AG09319 (cell line): ENCODE measurements at regions not wholly inside any gene's neighbourhood (a gene's known extent, or its start where the extent isn't known, plus 50 kb on each side); places are given as distances from the start of the nearest gene placed in this dataset.
"Not testable (repeated sequence)": the region's sequence is repeated elsewhere in the genome, so short reads cannot be mapped to it uniquely, and the experiment has no call there.

Source experiments
- DNase-seq: peaks from one replicate; pipeline ENCODE4 v3.0.0-alpha.2; 2010; ENCODE audit warnings: low read depth; ENCODE audit errors: extremely low read depth
- TF ChIP-seq, protein P1 (sequence below): IDR thresholded peaks from 2 replicates; pipeline ENCODE4 v1.5.1; 2011; ENCODE audit warnings: low read depth, mild to moderate bottlenecking, inconsistent platforms, low read length, moderate library complexity

DNA sequence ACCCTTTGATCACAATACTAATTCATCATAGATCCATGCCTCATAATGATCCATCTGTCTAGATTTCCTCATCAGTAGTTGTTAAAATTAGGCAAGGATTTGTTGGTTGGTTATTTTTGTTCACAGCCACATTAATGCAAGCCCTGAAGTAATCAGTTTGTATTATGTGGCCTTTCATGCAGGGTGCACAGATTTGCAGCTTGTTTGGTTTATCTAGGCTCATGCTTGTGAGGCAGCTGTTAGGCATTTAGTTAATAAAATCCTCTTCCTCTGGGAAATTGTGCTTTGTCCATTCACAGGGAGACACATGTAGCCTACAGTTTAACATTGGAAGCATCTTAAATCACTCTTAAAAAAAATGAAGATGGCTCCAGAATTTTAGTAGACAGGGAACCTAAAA lies 162.8 kb upstream of the ZNF385D start:
- TF ChIP-seq, protein P1, sequence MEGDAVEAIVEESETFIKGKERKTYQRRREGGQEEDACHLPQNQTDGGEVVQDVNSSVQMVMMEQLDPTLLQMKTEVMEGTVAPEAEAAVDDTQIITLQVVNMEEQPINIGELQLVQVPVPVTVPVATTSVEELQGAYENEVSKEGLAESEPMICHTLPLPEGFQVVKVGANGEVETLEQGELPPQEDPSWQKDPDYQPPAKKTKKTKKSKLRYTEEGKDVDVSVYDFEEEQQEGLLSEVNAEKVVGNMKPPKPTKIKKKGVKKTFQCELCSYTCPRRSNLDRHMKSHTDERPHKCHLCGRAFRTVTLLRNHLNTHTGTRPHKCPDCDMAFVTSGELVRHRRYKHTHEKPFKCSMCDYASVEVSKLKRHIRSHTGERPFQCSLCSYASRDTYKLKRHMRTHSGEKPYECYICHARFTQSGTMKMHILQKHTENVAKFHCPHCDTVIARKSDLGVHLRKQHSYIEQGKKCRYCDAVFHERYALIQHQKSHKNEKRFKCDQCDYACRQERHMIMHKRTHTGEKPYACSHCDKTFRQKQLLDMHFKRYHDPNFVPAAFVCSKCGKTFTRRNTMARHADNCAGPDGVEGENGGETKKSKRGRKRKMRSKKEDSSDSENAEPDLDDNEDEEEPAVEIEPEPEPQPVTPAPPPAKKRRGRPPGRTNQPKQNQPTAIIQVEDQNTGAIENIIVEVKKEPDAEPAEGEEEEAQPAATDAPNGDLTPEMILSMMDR, result no peak
- DNase-seq, result peak; percentile 10

DNA sequence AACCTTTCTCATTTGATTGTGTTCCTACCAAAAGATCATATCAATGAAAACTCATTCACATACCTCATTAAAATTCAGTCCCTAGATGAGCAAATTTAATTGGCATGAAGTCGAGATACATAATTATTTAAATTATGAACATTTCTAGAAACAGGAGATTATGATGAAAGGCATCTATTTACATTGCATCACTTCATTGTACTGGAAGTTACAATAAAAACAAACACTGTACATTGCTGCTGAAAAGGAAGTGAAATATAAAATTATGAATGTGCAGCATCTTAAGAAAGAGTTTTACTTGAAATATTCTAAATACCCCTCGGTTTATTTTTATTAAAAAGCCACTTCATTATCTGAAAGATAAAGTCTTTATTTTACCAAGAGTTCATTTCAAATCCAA lies 163.4 kb upstream of the ZNF385D start:
- no peak for DNase-seq
- TF ChIP-seq, protein P1, result no peak

DNA sequence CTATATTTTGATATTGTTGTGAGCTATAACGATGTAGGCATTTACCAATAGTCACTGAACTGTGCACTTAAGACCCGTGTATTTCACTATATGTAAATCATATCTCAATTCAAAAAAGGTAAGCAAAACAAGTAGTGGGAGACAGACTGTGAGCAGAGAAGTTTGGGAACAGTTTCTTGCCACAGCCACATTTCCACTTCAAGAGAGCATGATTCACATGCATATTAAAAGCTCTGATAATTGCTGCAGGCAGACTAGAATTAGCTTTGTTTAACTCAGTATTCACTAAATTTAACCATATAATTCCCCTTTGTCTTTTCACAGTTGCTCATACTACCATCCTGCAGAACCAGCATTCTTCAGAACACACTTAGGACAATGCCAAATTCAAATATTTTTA lies 168.4 kb upstream of the ZNF385D start:
- TF ChIP-seq, protein P1, result no peak
- no peak for DNase-seq

DNA sequence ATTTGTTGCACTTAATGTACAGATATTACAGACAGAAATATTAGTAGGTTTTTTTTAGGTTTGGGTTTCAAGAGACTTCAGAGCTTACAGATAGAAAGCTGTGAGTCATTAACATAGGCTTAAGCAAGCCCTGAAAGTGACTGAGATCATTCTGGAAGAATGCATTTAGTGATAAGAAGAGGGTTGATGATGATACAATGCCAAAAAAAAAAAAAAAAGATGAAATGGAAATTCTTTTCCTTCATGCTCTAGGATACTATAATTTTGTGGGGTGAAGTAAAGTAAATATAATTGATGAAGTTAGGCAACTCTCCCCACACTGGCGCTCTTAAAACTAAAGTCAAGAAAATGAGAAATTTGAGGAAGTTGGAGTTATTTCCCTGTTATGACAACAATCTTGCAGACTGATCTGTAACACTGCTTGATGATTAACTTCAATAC lies 169.4 kb upstream of the ZNF385D start:
- DNase-seq, result peak; percentile 60
- TF ChIP-seq, protein P1, result no peak

DNA sequence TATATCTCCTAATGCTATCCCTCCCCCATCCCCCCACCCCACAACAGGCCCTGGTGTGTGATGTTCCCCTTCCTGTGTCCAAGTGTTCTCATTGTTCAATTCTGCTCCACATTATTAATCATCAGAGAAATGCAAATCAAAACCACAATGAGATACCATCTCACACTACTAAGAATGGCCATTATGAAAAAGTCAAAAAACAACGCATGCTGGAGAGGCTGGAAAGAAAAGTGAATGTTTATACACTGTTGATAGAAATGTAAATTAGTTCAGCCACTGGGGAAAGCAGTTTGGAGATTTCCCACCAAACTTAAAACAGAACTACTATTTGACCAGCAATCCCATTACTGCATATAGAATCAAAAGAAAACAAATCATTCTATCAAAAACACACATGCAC lies 172.1 kb upstream of the ZNF385D start:
- not testable (repeated sequence) for DNase-seq

DNA sequence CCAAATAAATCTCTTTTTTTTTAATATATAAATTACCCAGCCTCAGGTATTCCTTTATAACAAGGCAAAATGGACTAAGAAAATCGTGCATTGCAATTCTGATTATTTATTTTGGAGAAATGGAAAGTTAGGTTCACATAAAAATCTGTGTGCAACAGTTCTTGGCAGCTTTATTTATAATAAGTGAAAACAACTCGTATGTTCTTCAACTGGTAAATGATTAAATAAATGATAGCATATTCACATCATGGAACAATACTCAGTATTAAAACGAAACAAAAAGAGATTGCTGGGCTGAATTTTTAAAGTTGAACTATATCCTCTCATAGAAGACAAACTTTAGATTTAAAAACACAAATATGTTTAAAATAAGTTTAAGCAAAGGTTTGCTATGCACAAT lies 176.3 kb upstream of the ZNF385D start:
- no peak for DNase-seq
- TF ChIP-seq, protein P1, result no peak

DNA sequence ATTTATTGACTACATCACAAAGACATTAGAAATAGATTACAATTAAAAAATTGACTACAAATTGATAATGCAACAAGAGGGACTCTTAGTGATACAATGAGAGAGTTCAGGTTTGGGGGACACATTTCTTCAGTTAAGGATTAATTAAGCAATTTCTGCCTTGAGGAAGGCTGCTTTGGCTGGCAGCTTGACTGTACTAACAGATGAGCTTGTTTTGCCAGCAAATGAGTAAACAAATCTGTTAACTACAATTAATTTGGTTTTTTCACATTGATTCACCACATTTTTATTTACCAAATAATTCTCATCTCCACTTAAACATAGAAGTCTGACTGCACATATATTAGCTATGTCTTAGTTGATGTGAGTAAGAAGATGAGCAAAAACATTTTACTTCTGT lies 183.6 kb upstream of the ZNF385D start:
- no peak for DNase-seq

DNA sequence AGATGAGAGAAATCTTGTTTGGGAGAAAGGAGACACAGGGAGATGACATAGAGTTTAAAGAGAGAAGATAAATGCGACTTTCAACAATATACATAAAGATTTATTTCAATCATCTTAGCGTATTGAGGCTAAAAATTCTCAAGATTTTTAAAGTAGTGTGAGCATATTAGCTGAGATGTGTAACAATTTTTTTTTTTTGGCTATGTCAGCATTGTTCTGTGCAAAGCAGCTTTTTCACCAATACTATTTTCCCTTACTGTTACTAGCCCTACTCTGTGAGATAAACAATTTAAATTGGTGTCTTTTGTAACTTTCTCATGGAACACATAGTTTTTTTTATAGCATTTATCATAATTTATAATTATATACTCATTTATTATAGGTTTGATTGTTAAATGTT lies 185.2 kb upstream of the ZNF385D start:
- TF ChIP-seq, protein P1, result no peak
- no peak for DNase-seq

More for the DNA sequence above, 183.6 kb upstream of the ZNF385D start:
- TF ChIP-seq, protein P1, result no peak
